K562 (cell line): ENCODE measurements at regions not wholly inside any gene's neighbourhood (a gene's known extent, or its start where the extent isn't known, plus 50 kb on each side); places are given as distances from the start of the nearest gene placed in this dataset.

ENCODE experiments used
- ATAC-seq: fragments of 200-7000 bp; cut with Tn5 transposase; 3 replicates; pipeline ENCODE4 v1.9.1; 2020; ENCODE audit warnings: moderate library complexity
- BruUV-seq: library from RNA; stranded (reverse); fragments of 400-500 nt; replicated peaks from 2 replicates; lab custom pipeline; 2021; lab: Mats Ljungman, UMichigan
- CTCF ChIA-PET: fragments of 300-600 bp; formaldehyde crosslinking; extraction: SDS; loops from one replicate; lab custom pipeline; 2021; ENCODE audit warnings: low intra/inter-chr PET ratio; lab: Yijun Ruan, JAX
- POLR2A ChIA-PET: fragments of 300-600, 350-650 bp; sonication (Branson Sonifier 250); formaldehyde crosslinking; extraction: SDS; loops from one replicate; lab custom pipeline; 2021; ENCODE audit warnings: antibody characterized with exemption, inconsistent platforms; lab: Yijun Ruan, JAX
- DNase-seq, 4 experiments: peaks; one replicate each; pipeline versions ENCODE4 v3.0.0 to v3.0.0-alpha.2; 2011 to 2018; ENCODE audit warnings: low spot score in 3 of 4, mixed read lengths in 3 of 4; ENCODE audit errors: extremely low read depth in 1 of 4
- FAIRE-seq: peaks from 2 replicates; lab custom pipeline; 2011; peaks lifted over from hg19 to GRCh38; lab: Jason Lieb, UNC
- H2AFZ ChIP-seq: 2 replicates; pipeline ENCODE4 v1.6.0; 2011; ENCODE audit warnings: low read depth, low read length, control low read depth, inconsistent platforms
- H3K27ac ChIP-seq: fragments of 200-600 bp; 3 replicates; pipeline ENCODE4 v1.8.0; 2011; ENCODE audit warnings: low read depth, mild to moderate bottlenecking, control low read depth, inconsistent platforms, low read length, moderate library complexity, mixed read lengths; ENCODE audit errors: extremely low read depth
- H3K27me3 ChIP-seq, 2 experiments: fragments of 300-600 bp in 1 of 2; 2 replicates in 1 of 2; 3 replicates in 1 of 2; pipeline versions ENCODE4 v1.6.0 to v1.8.0; 2011; ENCODE audit warnings: inconsistent platforms in 2 of 2, low read length in 2 of 2, mild to moderate bottlenecking in 1 of 2, mixed read lengths in 1 of 2, moderate library complexity in 1 of 2; ENCODE audit not compliant: control insufficient read depth in 2 of 2, insufficient read depth in 2 of 2
- H3K36me3 ChIP-seq: fragments of 300-600 bp; 3 replicates; pipeline ENCODE4 v1.8.0; 2011; ENCODE audit warnings: mild to moderate bottlenecking, low read length, inconsistent platforms; ENCODE audit not compliant: control insufficient read depth, insufficient read depth
- H3K4me1 ChIP-seq, 2 experiments: fragments of 200-600 bp in 1 of 2; replicated peaks in 1 of 2; 2 replicates in 1 of 2; 3 replicates in 1 of 2; pipeline versions ENCODE4 v1.5.1 to v1.8.0; 2011; ENCODE audit warnings: inconsistent platforms in 2 of 2, low read length in 2 of 2, mild to moderate bottlenecking in 1 of 2, mixed read lengths in 1 of 2, moderate library complexity in 1 of 2; ENCODE audit not compliant: control insufficient read depth in 2 of 2, insufficient read depth in 2 of 2
- H3K4me2 ChIP-seq: 2 replicates; pipeline ENCODE4 v1.6.1; 2011; ENCODE audit warnings: low read length, control low read depth, inconsistent platforms, mixed read lengths; ENCODE audit not compliant: insufficient read depth
- H3K4me3 ChIP-seq: fragments of 200-600 bp; sonication (generic), shearing (Covaris generic); 2 replicates; pipeline ENCODE4 v1.5.1; 2016; ENCODE audit warnings: control low read depth, inconsistent platforms
- H3K79me2 ChIP-seq: fragments of 200-600 bp; 3 replicates; pipeline ENCODE4 v1.8.0; 2011; ENCODE audit warnings: low read length, inconsistent platforms; ENCODE audit not compliant: control insufficient read depth, insufficient read depth
- H3K9ac ChIP-seq, 2 experiments: 2 replicates each; pipeline versions ENCODE4 v1.6.0 to v1.6.1; 2011; ENCODE audit warnings: low read depth in 2 of 2, low read length in 2 of 2, control low read depth in 1 of 2, inconsistent platforms in 1 of 2, mild to moderate bottlenecking in 1 of 2, mixed read lengths in 1 of 2; ENCODE audit not compliant: insufficient read depth in 1 of 2
- H3K9me1 ChIP-seq: one replicate; pipeline ENCODE4 v1.6.0; 2011; ENCODE audit warnings: inconsistent platforms, mild to moderate bottlenecking, low read length, moderate library complexity; ENCODE audit not compliant: control insufficient read depth, insufficient read depth
- H3K9me3 ChIP-seq: replicated peaks from 2 replicates; pipeline ENCODE4 v1.5.1; 2011; ENCODE audit warnings: low read depth, low read length, inconsistent platforms; ENCODE audit not compliant: control insufficient read depth, insufficient read depth
- H4K20me1 ChIP-seq: replicated peaks from 2 replicates; pipeline ENCODE4 v1.6.1; 2011; ENCODE audit warnings: low read length, inconsistent platforms, mixed read lengths; ENCODE audit not compliant: control insufficient read depth, insufficient read depth
- CEBPG ChIP-seq, 3 experiments: fragments of 200-800 bp in 1 of 3; sonication (Bioruptor generic) in 1 of 3; sonication (generic) in 1 of 3; formaldehyde crosslinking in 1 of 3; IDR thresholded peaks in 2 of 3; conservative IDR thresholded peaks in 1 of 3; 2 replicates each; pipeline versions ENCODE4 v1.6.1 to v1.8.0; 2016 to 2022; ENCODE audit warnings: missing compliant biosample characterization in 2 of 3, missing genetic modification characterization in 2 of 3, mild to moderate bottlenecking in 1 of 3, missing genetic modification reagents in 1 of 3
- ETV1 ChIP-seq: fragments of 450-650 bp; conservative IDR thresholded peaks from 2 replicates; pipeline ENCODE4 v1.6.1; 2016; ENCODE audit warnings: missing genetic modification characterization, control low read depth, low read depth, missing compliant biosample characterization
- HMG20B ChIP-seq: fragments of 250-450 bp; sonication (Bioruptor Pico); IDR thresholded peaks from 2 replicates; pipeline ENCODE4 v1.5.0; 2021; ENCODE audit warnings: mild to moderate bottlenecking
- MBD2 ChIP-seq: sonication (generic); IDR thresholded peaks from 2 replicates; pipeline ENCODE4 v1.6.1; 2016; ENCODE audit warnings: low read depth, borderline replicate concordance
- SMC3 ChIP-seq: conservative IDR thresholded peaks from 2 replicates; pipeline ENCODE4 v1.6.1; 2011; ENCODE audit warnings: low read depth, low read length, improper control_type of control experiment; ENCODE audit not compliant: insufficient read depth
- ZFP30 ChIP-seq: fragments of 250-450 bp; sonication (Bioruptor Pico); IDR thresholded peaks from 2 replicates; pipeline ENCODE4 v1.8.0; 2022; ENCODE audit warnings: moderate library complexity, mild to moderate bottlenecking, inconsistent platforms, borderline replicate concordance
- WGBS: fragments of 100-300 bp; shearing (Covaris generic); methylation state at CpG from one replicate; pipeline ENCODE4 v1.1.6; 2016; ENCODE audit warnings: low coverage, mixed read lengths; ENCODE audit not compliant: insufficient coverage; ENCODE audit errors: missing lambda C conversion rate; 5-methylcytosine and 5-hydroxymethylcytosine counted together
- in situ Hi-C: fragments of 300-500 bp; cut with MboI; formaldehyde crosslinking; loops from 4 replicates; pipeline ENCODE4 v1.15.0; 2018; ENCODE audit warnings: inconsistent platforms, mixed read lengths
- intact Hi-C: fragments of 100-400 bp; cut with micrococcal nuclease; formaldehyde crosslinking; loops from 2 replicates; pipeline ENCODE4 v1.14.2; 2022

DNA sequence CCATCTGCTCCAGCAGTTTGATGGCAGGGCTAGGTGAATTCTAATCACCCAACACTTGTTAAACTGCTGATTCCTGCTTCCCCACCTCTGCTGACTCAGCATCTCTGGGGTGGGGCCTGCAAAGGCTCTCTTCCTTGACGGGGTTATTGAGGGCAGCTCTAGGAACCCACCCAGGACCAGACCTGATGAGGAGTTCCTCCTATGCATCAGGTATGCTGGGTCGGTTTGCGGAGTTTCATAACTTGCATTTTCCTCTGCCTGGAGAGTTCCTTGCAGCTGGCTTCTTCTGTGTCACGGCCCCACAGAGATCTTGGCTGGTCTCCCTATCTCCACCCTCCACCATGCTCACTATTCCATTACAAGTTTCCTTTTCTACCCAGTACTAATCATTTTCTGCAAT, 93.4 kb upstream of the CCL2 start (continued):
- TF ChIP-seq HMG20B (no peak), ETV1 (no peak)
- TF ChIP-seq, all 486 proteins: peak for 5

- FAIRE-seq (no peak), ATAC-seq (no peak)
- TF ChIP-seq CEBPG (CRISPR knock-in tag; IDR thresholded peaks at IDR 0.05) (no peak), CEBPG (tag; conservative IDR thresholded peaks at IDR 0.05 in 1 of 2, IDR thresholded peaks at IDR 0.05 in 1 of 2) (no peak), SMC3 (no peak), MBD2 (no peak), ZFP30 (CRISPR knock-in tag) (no peak)
- TF ChIP-seq, all 486 proteins: peak for 0
- Histone ChIP-seq H3K4me2 (no peak overlapping the region), H3K9me3 (no peaks in the 10 kb centered on the region), H2AFZ (no peak overlapping the region), H3K27me3 (peaks cover 0 to 4% of the 10 kb centered on the region in 2 experiments; a peak in 1 of 5 replicates), H4K20me1 (no peaks in the 10 kb centered on the region), H3K9ac (no peak overlapping the region), H3K36me3 (no peaks in the 10 kb centered on the region), H3K4me1 (no peaks in the 10 kb centered on the region), H3K79me2 (no peaks in the 10 kb centered on the region), H3K4me3 (no peak overlapping the region), H3K9me1 (no peaks in the 10 kb centered on the region), H3K27ac (no peak overlapping the region)
- intact Hi-C loops = no loop called here
- no TSS peak for BruUV-seq
- WGBS = 0% methylated on average over 5 of the region's 5 CpGs
- no peak for DNase-seq
- POLR2A ChIA-PET = interaction anchor here (0.7 kb wide), 2 partner anchors 72 to 199 kb away, joined by 3 read pairs; no protein-coding TSS in a partner anchor
- CTCF ChIA-PET = interaction anchor here (0.6 to 1.8 kb wide), 3 partner anchors 236 to 986 kb away, joined by 3 to 16 read pairs (median 7); no protein-coding TSS in a partner anchor
- in situ Hi-C loops = no loop called here
Measured at GRCh38 chr17:34163123-34163522, 92.0 kb upstream of the CCL2 start.
